ENCODE measurements at regions not wholly inside any gene's neighbourhood (a gene's known extent, or its start where the extent isn't known, plus 50 kb on each side); places are given as distances from the start of the nearest gene placed in this dataset.
"Not testable (repeated sequence)": the region's sequence is repeated elsewhere in the genome, so short reads cannot be mapped to it uniquely, and the experiment has no call there.

DNA sequence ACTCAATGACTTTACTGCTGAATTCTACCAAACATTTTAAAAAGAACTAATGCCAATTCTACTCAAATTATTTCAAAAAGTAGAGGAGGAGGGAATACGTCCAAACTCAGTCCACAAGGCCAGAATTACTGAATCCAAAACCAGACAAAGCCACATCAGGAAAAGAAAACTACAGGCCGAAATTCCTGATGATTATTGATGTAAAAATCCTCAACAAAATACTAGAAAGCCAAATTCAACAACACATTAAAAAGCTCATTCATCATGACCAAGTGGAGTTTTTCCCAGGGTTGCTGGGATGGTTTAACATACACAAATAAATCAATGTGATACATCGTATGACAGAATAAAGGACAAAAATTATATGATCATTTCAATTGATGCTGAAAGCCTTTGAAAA, 103.9 kb upstream of the UBE2E3 start (continued):
- TF ChIP-seq, protein P1, sequence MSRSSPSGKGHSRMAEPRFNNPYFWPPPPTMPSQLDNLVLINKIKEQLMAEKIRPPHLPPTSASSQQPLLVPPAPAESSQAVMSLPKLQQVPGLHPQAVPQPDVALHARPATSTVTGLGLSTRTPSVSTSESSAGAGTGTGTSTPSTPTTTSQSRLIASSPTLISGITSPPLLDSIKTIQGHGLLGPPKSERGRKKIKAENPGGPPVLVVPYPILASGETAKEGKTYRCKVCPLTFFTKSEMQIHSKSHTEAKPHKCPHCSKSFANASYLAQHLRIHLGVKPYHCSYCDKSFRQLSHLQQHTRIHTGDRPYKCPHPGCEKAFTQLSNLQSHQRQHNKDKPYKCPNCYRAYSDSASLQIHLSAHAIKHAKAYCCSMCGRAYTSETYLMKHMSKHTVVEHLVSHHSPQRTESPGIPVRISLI (tag by site-specific recombination; IDR thresholded peaks at IDR 0.05) = no peak
- no peak for TF ChIP-seq ZNF791 (tag by site-specific recombination; IDR thresholded peaks at IDR 0.05)
- TF ChIP-seq ZNF341 (tag by site-specific recombination; IDR thresholded peaks at IDR 0.05; ENCODE audit: low read depth) = no peak

DNA sequence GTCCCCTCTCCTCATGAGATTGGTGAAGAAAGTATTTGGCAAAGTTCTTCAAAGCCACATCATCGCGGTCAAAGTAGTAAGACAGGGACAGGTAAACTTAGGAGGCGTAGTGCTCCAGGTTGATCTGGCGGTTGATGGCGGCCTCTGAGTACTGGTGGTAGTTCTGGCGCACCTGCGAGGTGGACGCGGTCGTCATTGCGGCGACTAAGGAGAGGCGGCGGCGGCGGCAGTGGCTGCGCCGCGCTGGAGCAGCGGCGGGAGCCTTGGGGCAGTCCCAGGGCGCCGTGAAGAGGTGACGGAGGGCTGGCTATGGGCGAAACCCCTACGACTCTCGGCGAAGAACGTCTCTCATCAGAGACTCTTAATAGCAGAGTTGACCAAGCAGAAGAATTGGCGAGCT, 107.2 kb upstream of the UBE2E3 start:
- peak; percentile 44 for TF ChIP-seq ZNF335 (tag by site-specific recombination; conservative IDR thresholded peaks at IDR 0.05)
- TF ChIP-seq, protein P2, sequence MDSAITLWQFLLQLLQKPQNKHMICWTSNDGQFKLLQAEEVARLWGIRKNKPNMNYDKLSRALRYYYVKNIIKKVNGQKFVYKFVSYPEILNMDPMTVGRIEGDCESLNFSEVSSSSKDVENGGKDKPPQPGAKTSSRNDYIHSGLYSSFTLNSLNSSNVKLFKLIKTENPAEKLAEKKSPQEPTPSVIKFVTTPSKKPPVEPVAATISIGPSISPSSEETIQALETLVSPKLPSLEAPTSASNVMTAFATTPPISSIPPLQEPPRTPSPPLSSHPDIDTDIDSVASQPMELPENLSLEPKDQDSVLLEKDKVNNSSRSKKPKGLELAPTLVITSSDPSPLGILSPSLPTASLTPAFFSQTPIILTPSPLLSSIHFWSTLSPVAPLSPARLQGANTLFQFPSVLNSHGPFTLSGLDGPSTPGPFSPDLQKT (IDR thresholded peaks at IDR 0.05; ENCODE audit: borderline replicate concordance, low read depth, low read length) = no peak
- no peak for TF ChIP-seq ZNF354C (tag by site-specific recombination; IDR thresholded peaks at IDR 0.05; ENCODE audit: borderline replicate concordance, low read depth)
- Histone ChIP-seq H3K36me3 (ENCODE audit: control insufficient read depth in 2 of 2, insufficient read depth in 1 of 2, low read length in 2 of 2) (no peaks in the 10 kb centered on the region), H3K4me1 (ENCODE audit: control insufficient read depth, insufficient read depth, low read length) (no peaks in the 10 kb centered on the region; the same call in none of the 2 replicates), H3K4me3 (ENCODE audit: low read depth, low read length) (peak overlapping the region; percentile 26), H3K9me3 (ENCODE audit: control insufficient read depth, insufficient read depth, low read depth, low read length) (no peaks in the 10 kb centered on the region), H3K27ac (ENCODE audit: extremely low read depth, low read depth, low read length) (no peak overlapping the region)
- ChIA-PET CTCF (no interaction called here), POLR2A (no interaction called here)

DNA sequence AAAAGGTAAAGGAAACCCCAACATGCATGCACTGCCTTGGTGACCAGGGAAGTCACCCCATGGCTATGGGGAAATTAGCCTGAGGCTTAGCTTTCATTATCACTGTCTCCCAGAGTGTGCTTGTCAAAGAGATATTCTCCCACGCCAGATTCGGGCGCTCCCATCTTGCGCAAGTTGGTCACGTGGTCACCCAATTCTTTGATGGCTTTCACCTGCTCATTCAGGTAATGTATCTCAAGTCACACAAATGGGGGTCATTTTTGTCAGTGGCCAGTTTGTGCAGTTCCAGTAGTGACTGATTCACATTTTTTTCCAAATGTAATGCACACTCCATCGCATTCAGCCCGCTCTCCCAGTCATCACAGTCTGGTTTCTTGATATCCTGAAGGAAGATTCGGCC, 107.6 kb upstream of the UBE2E3 start:
- H3K4me1 ChIP-seq (ENCODE audit: control insufficient read depth, insufficient read depth, low read length); H3K9me3 ChIP-seq (ENCODE audit: control insufficient read depth, insufficient read depth, low read depth, low read length); POLR2A ChIA-PET; H3K36me3 ChIP-seq (ENCODE audit: control insufficient read depth in 2 of 2, insufficient read depth in 1 of 2, low read length in 2 of 2); H3K4me3 ChIP-seq (ENCODE audit: low read depth, low read length); H3K27ac ChIP-seq (ENCODE audit: extremely low read depth, low read depth, low read length): not testable (repeated sequence)
- CTCF ChIA-PET = interaction anchor here (0.6 to 0.7 kb wide), 2 partner anchors 118 to 324 kb away, joined by 3 to 4 read pairs; no protein-coding TSS in a partner anchor

DNA sequence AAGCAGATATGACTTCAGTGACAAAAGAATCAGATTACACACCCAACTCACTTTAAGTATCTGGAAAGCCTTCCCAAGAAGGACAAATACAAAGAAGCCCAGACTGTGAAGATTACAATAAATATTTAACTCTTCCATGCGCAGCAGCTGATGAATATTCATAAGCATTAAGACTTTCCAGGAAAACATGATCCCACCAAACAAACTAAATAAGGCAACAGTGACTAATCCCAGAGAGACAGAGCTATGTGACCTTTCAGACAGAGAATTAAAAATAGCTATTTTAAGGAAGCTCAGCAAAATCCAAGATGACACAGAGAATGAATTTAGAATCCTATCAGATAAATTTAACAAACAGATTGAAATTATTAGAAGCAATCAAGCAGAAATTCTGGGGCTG, 108.2 kb upstream of the UBE2E3 start:
- H3K27ac ChIP-seq (ENCODE audit: extremely low read depth, low read depth, low read length) = no peak overlapping the region
- POLR2A ChIA-PET = no interaction called here
- CTCF ChIA-PET = interaction anchor here (0.6 to 0.7 kb wide), 2 partner anchors 118 to 325 kb away, joined by 3 to 4 read pairs; no protein-coding TSS in a partner anchor
- TF ChIP-seq ZNF837 (tag by site-specific recombination; IDR thresholded peaks at IDR 0.05) (no peak), ZNF266 (tag by site-specific recombination; IDR thresholded peaks at IDR 0.05; ENCODE audit: low read depth) (no peak), ZBTB7A (tag by site-specific recombination; IDR thresholded peaks at IDR 0.05; ENCODE audit: low read depth) (no peak), KLF7 (tag by site-specific recombination; IDR thresholded peaks at IDR 0.05; ENCODE audit: borderline replicate concordance) (no peak), ZNF785 (tag by site-specific recombination; IDR thresholded peaks at IDR 0.05) (no peak), ZIC2 (tag by site-specific recombination; IDR thresholded peaks at IDR 0.05) (no peak)
- TF ChIP-seq, protein P3, sequence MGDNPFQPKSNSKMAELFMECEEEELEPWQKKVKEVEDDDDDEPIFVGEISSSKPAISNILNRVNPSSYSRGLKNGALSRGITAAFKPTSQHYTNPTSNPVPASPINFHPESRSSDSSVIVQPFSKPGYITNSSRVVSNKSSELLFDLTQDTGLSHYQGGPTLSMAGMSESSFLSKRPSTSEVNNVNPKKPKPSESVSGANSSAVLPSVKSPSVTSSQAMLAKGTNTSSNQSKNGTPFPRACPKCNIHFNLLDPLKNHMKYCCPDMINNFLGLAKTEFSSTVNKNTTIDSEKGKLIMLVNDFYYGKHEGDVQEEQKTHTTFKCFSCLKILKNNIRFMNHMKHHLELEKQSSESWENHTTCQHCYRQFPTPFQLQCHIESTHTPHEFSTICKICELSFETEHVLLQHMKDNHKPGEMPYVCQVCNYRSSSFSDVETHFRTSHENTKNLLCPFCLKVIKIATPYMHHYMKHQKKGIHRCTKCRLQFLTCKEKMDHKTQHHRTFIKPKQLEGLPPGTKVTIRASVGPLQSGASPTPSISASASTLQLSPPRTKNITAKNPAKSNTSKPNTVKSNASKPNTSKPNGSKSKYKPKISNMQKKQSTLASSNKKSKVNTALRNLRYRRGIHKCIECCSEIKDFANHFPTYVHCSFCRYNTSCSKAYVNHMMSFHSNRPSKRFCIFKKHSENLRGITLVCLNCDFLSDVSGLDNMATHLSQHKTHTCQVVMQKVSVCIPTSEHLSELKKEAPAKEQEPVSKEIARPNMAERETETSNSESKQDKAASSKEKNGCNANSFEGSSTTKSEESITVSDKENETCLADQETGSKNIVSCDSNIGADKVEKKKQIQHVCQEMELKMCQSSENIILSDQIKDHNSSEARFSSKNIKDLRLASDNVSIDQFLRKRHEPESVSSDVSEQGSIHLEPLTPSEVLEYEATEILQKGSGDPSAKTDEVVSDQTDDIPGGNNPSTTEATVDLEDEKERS (tag by site-specific recombination; IDR thresholded peaks at IDR 0.05) = no peak
- TF ChIP-seq, protein P4, sequence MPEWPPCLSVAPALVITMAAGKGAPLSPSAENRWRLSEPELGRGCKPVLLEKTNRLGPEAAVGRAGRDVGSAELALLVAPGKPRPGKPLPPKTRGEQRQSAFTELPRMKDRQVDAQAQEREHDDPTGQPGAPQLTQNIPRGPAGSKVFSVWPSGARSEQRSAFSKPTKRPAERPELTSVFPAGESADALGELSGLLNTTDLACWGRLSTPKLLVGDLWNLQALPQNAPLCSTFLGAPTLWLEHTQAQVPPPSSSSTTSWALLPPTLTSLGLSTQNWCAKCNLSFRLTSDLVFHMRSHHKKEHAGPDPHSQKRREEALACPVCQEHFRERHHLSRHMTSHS (tag by site-specific recombination; IDR thresholded peaks at IDR 0.05) = no peak
- H3K4me1 ChIP-seq (ENCODE audit: control insufficient read depth, insufficient read depth, low read length) = no peaks in the 10 kb centered on the region; the same call in none of the 2 replicates
- no peaks in the 10 kb centered on the region for H3K9me3 ChIP-seq (ENCODE audit: control insufficient read depth, insufficient read depth, low read depth, low read length)
- no peak overlapping the region for H3K4me3 ChIP-seq (ENCODE audit: low read depth, low read length)
- no peaks in the 10 kb centered on the region for H3K36me3 ChIP-seq (ENCODE audit: control insufficient read depth in 2 of 2, insufficient read depth in 1 of 2, low read length in 2 of 2)
